HL-60 (cell line): ENCODE measurements at regions not wholly inside any gene's neighbourhood (a gene's known extent, or its start where the extent isn't known, plus 50 kb on each side); places are given as distances from the start of the nearest gene placed in this dataset.

Experiments used
- GABPA ChIP-seq: IDR thresholded peaks from 2 replicates; pipeline ENCODE4 v1.6.1; 2012; ENCODE audit warnings: low read depth
- POLR2AphosphoS5 ChIP-seq: IDR thresholded peaks from 2 replicates; pipeline ENCODE4 v1.6.1; 2012; ENCODE audit warnings: low read depth
- REST ChIP-seq: IDR thresholded peaks from 2 replicates; pipeline ENCODE4 v1.6.1; 2012; ENCODE audit warnings: low read depth; ENCODE audit not compliant: insufficient replicate concordance
- TF ChIP-seq, protein P1 (sequence below): IDR thresholded peaks from one replicate; pipeline ENCODE4 v1.5.1; 2011; ENCODE audit warnings: low read length, control low read depth, inconsistent platforms; ENCODE audit not compliant: insufficient read depth

DNA sequence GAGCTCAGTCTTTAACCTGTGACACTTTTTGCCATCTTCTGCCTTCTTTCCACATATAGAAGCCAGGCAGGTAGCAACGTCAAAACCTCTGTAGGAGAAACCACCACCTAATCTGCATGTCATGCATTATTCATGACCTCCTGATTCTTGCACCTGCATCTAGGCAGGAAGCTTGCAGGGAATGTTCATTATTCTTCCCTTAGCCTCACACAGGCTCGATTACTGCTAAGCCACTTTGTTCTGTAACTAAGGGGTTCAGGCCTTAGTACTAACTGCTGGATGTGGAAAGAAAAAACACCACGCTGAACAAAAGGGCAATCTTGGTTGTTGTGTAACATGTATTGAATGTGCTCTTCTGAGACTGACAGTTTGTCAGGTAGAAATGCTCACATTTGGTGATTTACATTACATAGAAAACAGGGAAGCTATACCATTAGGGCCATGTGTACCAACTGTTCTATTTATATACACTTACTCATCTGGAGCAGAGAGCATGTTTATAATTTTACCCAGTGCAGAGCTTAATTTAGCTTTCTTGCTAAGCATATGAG, 366.9 kb downstream of the KLF12 start:
- TF ChIP-seq, protein P1, sequence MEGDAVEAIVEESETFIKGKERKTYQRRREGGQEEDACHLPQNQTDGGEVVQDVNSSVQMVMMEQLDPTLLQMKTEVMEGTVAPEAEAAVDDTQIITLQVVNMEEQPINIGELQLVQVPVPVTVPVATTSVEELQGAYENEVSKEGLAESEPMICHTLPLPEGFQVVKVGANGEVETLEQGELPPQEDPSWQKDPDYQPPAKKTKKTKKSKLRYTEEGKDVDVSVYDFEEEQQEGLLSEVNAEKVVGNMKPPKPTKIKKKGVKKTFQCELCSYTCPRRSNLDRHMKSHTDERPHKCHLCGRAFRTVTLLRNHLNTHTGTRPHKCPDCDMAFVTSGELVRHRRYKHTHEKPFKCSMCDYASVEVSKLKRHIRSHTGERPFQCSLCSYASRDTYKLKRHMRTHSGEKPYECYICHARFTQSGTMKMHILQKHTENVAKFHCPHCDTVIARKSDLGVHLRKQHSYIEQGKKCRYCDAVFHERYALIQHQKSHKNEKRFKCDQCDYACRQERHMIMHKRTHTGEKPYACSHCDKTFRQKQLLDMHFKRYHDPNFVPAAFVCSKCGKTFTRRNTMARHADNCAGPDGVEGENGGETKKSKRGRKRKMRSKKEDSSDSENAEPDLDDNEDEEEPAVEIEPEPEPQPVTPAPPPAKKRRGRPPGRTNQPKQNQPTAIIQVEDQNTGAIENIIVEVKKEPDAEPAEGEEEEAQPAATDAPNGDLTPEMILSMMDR: no peak
- TF ChIP-seq REST (no peak), POLR2AphosphoS5 (no peak), GABPA (no peak)
